IgD-negative memory B cell (primary cell): ENCODE measurements at regions not wholly inside any gene's neighbourhood (a gene's known extent, or its start where the extent isn't known, plus 50 kb on each side); places are given as distances from the start of the nearest gene placed in this dataset.

Experiments
- H3K27ac Mint-ChIP-seq, 3 donors: one replicate each; pipeline ENCODE4 v1.8.0; 2020 to 2022; ENCODE audit warnings: mild to moderate bottlenecking in 3 of 3, mixed read lengths in 3 of 3, moderate library complexity in 1 of 3
- H3K27me3 Mint-ChIP-seq: one replicate; pipeline ENCODE4 v1.8.0; 2021; ENCODE audit warnings: mixed read lengths
- H3K36me3 Mint-ChIP-seq: one replicate; pipeline ENCODE4 v1.8.0; 2020; ENCODE audit warnings: mild to moderate bottlenecking, mixed read lengths
- H3K4me1 Mint-ChIP-seq, 3 donors: one replicate each; pipeline ENCODE4 v1.8.0; 2020 to 2022; ENCODE audit warnings: mixed read lengths in 3 of 3, mild to moderate bottlenecking in 1 of 3
- H3K4me3 Mint-ChIP-seq, 4 donors: one replicate each; pipeline ENCODE4 v1.8.0; 2020 to 2022; ENCODE audit warnings: mild to moderate bottlenecking in 4 of 4, mixed read lengths in 4 of 4, moderate library complexity in 3 of 4
- H3K9me3 Mint-ChIP-seq, 3 donors: one replicate each; pipeline ENCODE4 v1.8.0; 2020 to 2021; ENCODE audit warnings: mixed read lengths in 3 of 3, mild to moderate bottlenecking in 1 of 3

- no peak overlapping the region for H3K4me3 Mint-ChIP-seq
- H3K27me3 Mint-ChIP-seq = no peaks in the 10 kb centered on the region
- H3K27ac Mint-ChIP-seq = no peak overlapping the region
- H3K4me1 Mint-ChIP-seq = peaks cover 0 to 1% (median 0%) of the 10 kb centered on the region in 3 donors
- H3K9me3 Mint-ChIP-seq = peaks cover 0 to 13% (median 4%) of the 10 kb centered on the region in 3 donors
- H3K36me3 Mint-ChIP-seq = no peaks in the 10 kb centered on the region
These were observed 91.2 kb upstream of the SPATA31C2 start for GRCh38 chr9:88229434-88229833.

- H3K4me1 Mint-ChIP-seq = peaks cover 0 to 1% (median 0%) of the 10 kb centered on the region in 3 donors
- H3K9me3 Mint-ChIP-seq = no peaks in the 10 kb centered on the region
- H3K27ac Mint-ChIP-seq = no peak overlapping the region
- H3K4me3 Mint-ChIP-seq = no peak overlapping the region
- peaks cover 5% of the 10 kb centered on the region for H3K27me3 Mint-ChIP-seq
- H3K36me3 Mint-ChIP-seq = no peaks in the 10 kb centered on the region
These were observed 86.7 kb upstream of the SPATA31C2 start for GRCh38 chr9:88224938-88225337.

- Mint-ChIP-seq H3K27ac (no peak overlapping the region), H3K9me3 (peaks cover 0 to 2% (median 0%) of the 10 kb centered on the region in 3 donors), H3K27me3 (peaks cover 7% of the 10 kb centered on the region)
These were observed 82.8 kb upstream of the SPATA31C2 start for GRCh38 chr9:88221105-88221504.

GRCh38 chr9:88220652-88221051 lies 82.4 kb upstream of the SPATA31C2 start:
- no peaks in the 10 kb centered on the region for H3K4me1 Mint-ChIP-seq
- H3K27ac Mint-ChIP-seq = no peak overlapping the region
- no peaks in the 10 kb centered on the region for H3K36me3 Mint-ChIP-seq
- peaks cover 7% of the 10 kb centered on the region for H3K27me3 Mint-ChIP-seq
- no peak overlapping the region for H3K4me3 Mint-ChIP-seq
- peaks cover 0 to 2% (median 0%) of the 10 kb centered on the region in 3 donors for H3K9me3 Mint-ChIP-seq

More at GRCh38 chr9:88221105-88221504, 82.8 kb upstream of the SPATA31C2 start:
- no peaks in the 10 kb centered on the region for H3K4me1 Mint-ChIP-seq
- no peaks in the 10 kb centered on the region for H3K36me3 Mint-ChIP-seq
- no peak overlapping the region for H3K4me3 Mint-ChIP-seq

GRCh38 chr9:88219601-88220000 lies 81.3 kb upstream of the SPATA31C2 start:
- no peaks in the 10 kb centered on the region for H3K36me3 Mint-ChIP-seq
- H3K9me3 Mint-ChIP-seq = peaks cover 0 to 2% (median 0%) of the 10 kb centered on the region in 3 donors
- peaks cover 8% of the 10 kb centered on the region for H3K27me3 Mint-ChIP-seq
- H3K27ac Mint-ChIP-seq = peak overlapping the region in 1 of 3 donors; percentile 31
- no peaks in the 10 kb centered on the region for H3K4me1 Mint-ChIP-seq
- no peak overlapping the region for H3K4me3 Mint-ChIP-seq

GRCh38 chr9:88218726-88219125 lies 80.5 kb upstream of the SPATA31C2 start:
- Mint-ChIP-seq H3K4me1 (no peaks in the 10 kb centered on the region), H3K9me3 (peaks cover under 1 to 5% (median 1%) of the 10 kb centered on the region in 3 donors), H3K4me3 (no peak overlapping the region), H3K27me3 (peaks cover 8% of the 10 kb centered on the region), H3K27ac (no peak overlapping the region), H3K36me3 (no peaks in the 10 kb centered on the region)

GRCh38 chr9:88216126-88216995 lies 78.1 kb upstream of the SPATA31C2 start:
- peaks cover 8 to 13% (median 11%) of the 10 kb centered on the region in 3 donors for H3K9me3 Mint-ChIP-seq
- no peaks in the 10 kb centered on the region for H3K4me1 Mint-ChIP-seq
- H3K4me3 Mint-ChIP-seq = no peak overlapping the region
- peaks cover 5% of the 10 kb centered on the region for H3K27me3 Mint-ChIP-seq
- no peaks in the 10 kb centered on the region for H3K36me3 Mint-ChIP-seq
- H3K27ac Mint-ChIP-seq = no peak overlapping the region

- peaks cover 8 to 13% (median 11%) of the 10 kb centered on the region in 3 donors for H3K9me3 Mint-ChIP-seq
- H3K4me3 Mint-ChIP-seq = no peak overlapping the region
- no peak overlapping the region for H3K27ac Mint-ChIP-seq
- H3K27me3 Mint-ChIP-seq = peaks cover 3% of the 10 kb centered on the region
- H3K4me1 Mint-ChIP-seq = no peaks in the 10 kb centered on the region
- no peaks in the 10 kb centered on the region for H3K36me3 Mint-ChIP-seq
These were observed 77.2 kb upstream of the SPATA31C2 start for GRCh38 chr9:88215196-88216125.

GRCh38 chr9:88202321-88202720 lies 64.0 kb upstream of the SPATA31C2 start:
- H3K27me3 Mint-ChIP-seq = no peaks in the 10 kb centered on the region
- H3K4me3 Mint-ChIP-seq = no peak overlapping the region
- H3K9me3 Mint-ChIP-seq = peaks cover 0 to 4% (median 3%) of the 10 kb centered on the region in 3 donors
- H3K36me3 Mint-ChIP-seq = no peaks in the 10 kb centered on the region
- no peaks in the 10 kb centered on the region for H3K4me1 Mint-ChIP-seq
- H3K27ac Mint-ChIP-seq = no peak overlapping the region

- Mint-ChIP-seq H3K27me3 (no peaks in the 10 kb centered on the region), H3K4me1 (no peaks in the 10 kb centered on the region), H3K36me3 (no peaks in the 10 kb centered on the region), H3K9me3 (peaks cover 0 to 2% (median 0%) of the 10 kb centered on the region in 3 donors), H3K4me3 (no peak overlapping the region), H3K27ac (no peak overlapping the region)
These were observed 60.1 kb upstream of the SPATA31C2 start for GRCh38 chr9:88198341-88198807.

- no peaks in the 10 kb centered on the region for H3K36me3 Mint-ChIP-seq
- H3K27me3 Mint-ChIP-seq = no peaks in the 10 kb centered on the region
- no peak overlapping the region for H3K27ac Mint-ChIP-seq
- H3K9me3 Mint-ChIP-seq = peaks cover 0 to 2% (median 0%) of the 10 kb centered on the region in 3 donors
- no peaks in the 10 kb centered on the region for H3K4me1 Mint-ChIP-seq
- no peak overlapping the region for H3K4me3 Mint-ChIP-seq
These were observed 59.6 kb upstream of the SPATA31C2 start for GRCh38 chr9:88197781-88198340.

- Mint-ChIP-seq H3K36me3 (no peaks in the 10 kb centered on the region), H3K9me3 (peaks cover 0 to 2% (median 0%) of the 10 kb centered on the region in 3 donors), H3K27me3 (no peaks in the 10 kb centered on the region), H3K27ac (no peak overlapping the region), H3K4me1 (no peaks in the 10 kb centered on the region), H3K4me3 (no peak overlapping the region)
These were observed 58.7 kb upstream of the SPATA31C2 start for GRCh38 chr9:88197016-88197415.

GRCh38 chr9:88196142-88196790 lies 58.0 kb upstream of the SPATA31C2 start:
- H3K9me3 Mint-ChIP-seq = peaks cover 0 to 1% (median 0%) of the 10 kb centered on the region in 3 donors
- no peaks in the 10 kb centered on the region for H3K4me1 Mint-ChIP-seq
- H3K27ac Mint-ChIP-seq = no peak overlapping the region
- H3K36me3 Mint-ChIP-seq = no peaks in the 10 kb centered on the region
- H3K4me3 Mint-ChIP-seq = no peak overlapping the region
- H3K27me3 Mint-ChIP-seq = no peaks in the 10 kb centered on the region

- Mint-ChIP-seq H3K36me3 (no peaks in the 10 kb centered on the region), H3K4me1 (no peaks in the 10 kb centered on the region), H3K27me3 (peaks cover 1% of the 10 kb centered on the region), H3K9me3 (peaks cover 0 to 5% (median 0%) of the 10 kb centered on the region in 3 donors), H3K27ac (no peak overlapping the region), H3K4me3 (no peak overlapping the region)
These were observed 55.5 kb upstream of the SPATA31C2 start for GRCh38 chr9:88193766-88194165.
